Vagina (tissue), 2 donors: ENCODE measurements at regions not wholly inside any gene's neighbourhood (a gene's known extent, or its start where the extent isn't known, plus 50 kb on each side); places are given as distances from the start of the nearest gene placed in this dataset.

Source experiments
- POLR2A ChIP-seq, 2 donors: fragments of 450-650 bp; IDR thresholded peaks; one replicate each; pipeline ENCODE4 v1.6.1; 2017; ENCODE audit warnings: antibody characterized with exemption in 2 of 2, mild to moderate bottlenecking in 2 of 2, moderate library complexity in 2 of 2
- TF ChIP-seq, protein P1 (sequence below), 3 experiments: fragments of 450-650 bp in 2 of 3; fragments of 200-600 bp in 1 of 3; sonication (generic) in 1 of 3; IDR thresholded peaks; one replicate each; pipeline ENCODE4 v1.5.1; 2017 to 2019; ENCODE audit warnings: antibody characterized with exemption in 3 of 3, mild to moderate bottlenecking in 2 of 3, moderate library complexity in 2 of 3

DNA sequence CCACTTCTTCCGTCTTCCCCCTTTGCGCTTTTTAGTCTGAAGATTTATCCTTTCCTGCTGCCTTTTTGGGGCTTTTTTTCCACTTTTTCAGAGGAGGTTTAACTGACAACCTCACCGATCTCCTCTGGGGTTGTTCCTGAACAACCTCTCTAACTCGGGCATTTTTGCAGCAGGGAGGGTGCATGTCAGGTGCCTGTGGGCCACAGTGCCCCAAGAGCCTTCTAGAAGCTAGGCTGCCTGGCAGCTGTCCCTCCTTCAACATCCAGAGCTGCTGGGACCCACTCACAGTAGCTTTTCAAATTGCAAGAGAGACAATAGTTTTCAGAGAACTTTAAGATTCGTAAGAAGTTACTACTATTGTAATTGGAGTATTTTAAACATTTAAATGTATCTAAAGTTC is 1112.4 kb upstream of the CNTN5 start:
- TF ChIP-seq POLR2A (IDR thresholded peaks at IDR 0.05) = no peak
- TF ChIP-seq, protein P1, sequence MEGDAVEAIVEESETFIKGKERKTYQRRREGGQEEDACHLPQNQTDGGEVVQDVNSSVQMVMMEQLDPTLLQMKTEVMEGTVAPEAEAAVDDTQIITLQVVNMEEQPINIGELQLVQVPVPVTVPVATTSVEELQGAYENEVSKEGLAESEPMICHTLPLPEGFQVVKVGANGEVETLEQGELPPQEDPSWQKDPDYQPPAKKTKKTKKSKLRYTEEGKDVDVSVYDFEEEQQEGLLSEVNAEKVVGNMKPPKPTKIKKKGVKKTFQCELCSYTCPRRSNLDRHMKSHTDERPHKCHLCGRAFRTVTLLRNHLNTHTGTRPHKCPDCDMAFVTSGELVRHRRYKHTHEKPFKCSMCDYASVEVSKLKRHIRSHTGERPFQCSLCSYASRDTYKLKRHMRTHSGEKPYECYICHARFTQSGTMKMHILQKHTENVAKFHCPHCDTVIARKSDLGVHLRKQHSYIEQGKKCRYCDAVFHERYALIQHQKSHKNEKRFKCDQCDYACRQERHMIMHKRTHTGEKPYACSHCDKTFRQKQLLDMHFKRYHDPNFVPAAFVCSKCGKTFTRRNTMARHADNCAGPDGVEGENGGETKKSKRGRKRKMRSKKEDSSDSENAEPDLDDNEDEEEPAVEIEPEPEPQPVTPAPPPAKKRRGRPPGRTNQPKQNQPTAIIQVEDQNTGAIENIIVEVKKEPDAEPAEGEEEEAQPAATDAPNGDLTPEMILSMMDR (IDR thresholded peaks at IDR 0.05) = no peak
